ENCODE measurements at regions not wholly inside any gene's neighbourhood (a gene's known extent, or its start where the extent isn't known, plus 50 kb on each side); places are given as distances from the start of the nearest gene placed in this dataset.

DNA sequence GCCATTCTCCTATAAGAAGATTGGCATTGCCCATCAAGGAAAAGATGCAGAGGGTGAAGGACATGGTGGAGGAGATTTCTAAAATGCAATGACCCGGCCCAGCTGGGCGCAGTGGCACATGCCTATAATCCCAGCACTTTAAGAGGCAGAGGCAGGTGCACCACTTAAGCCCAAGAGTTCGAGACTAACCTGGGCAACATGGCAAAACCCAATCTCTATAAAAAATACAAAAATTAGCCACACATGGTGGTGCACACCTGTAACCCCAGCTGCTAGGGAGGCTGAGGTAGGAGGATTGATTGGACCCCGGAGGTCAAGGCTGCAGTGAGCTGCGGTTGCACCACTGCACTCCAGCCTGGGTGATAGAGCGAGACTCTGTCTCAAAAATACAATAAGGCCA lies 331.8 kb downstream of the FOXO1 start:
- Histone ChIP-seq H3K4me2 (no peak overlapping the region), H3K27me3 (ENCODE audit: insufficient read depth) (no peaks in the 10 kb centered on the region), H3K79me2 (replicated peaks; ENCODE audit: insufficient read depth) (no peaks in the 10 kb centered on the region), H3K4me3 (no peak overlapping the region), H3F3A (replicated peaks; ENCODE audit: low read depth) (no peaks in the 10 kb centered on the region), H3K9me2 (ENCODE audit: insufficient read depth) (peaks cover 19% of the 10 kb centered on the region), H4K20me1 (replicated peaks; ENCODE audit: insufficient read depth) (no peaks in the 10 kb centered on the region), H3K4me1 (ENCODE audit: insufficient read depth) (no peaks in the 10 kb centered on the region), H3K36me3 (ENCODE audit: insufficient read depth) (no peaks in the 10 kb centered on the region), H2AFZ (no peak overlapping the region), H3K27ac (ENCODE audit: low read depth) (no peak overlapping the region)
- Mint-ChIP-seq H3K4me1 (peaks cover 10% of the 10 kb centered on the region), H3K4me3 (no peak overlapping the region), H3K36me3 (ENCODE audit: low read depth) (no peaks in the 10 kb centered on the region; the same call in 2 of the 3 replicates), H3K9me3 (no peaks in the 10 kb centered on the region; the same call in 2 of the 3 replicates), H3K27ac (no peak overlapping the region), H3K27me3 (ENCODE audit: insufficient read depth, low read depth, poor library complexity) (peaks cover 3% of the 10 kb centered on the region)
- DNase-seq (ENCODE audit: low spot score) (no peak), ATAC-seq (no peak)
- TF ChIP-seq, protein P1, sequence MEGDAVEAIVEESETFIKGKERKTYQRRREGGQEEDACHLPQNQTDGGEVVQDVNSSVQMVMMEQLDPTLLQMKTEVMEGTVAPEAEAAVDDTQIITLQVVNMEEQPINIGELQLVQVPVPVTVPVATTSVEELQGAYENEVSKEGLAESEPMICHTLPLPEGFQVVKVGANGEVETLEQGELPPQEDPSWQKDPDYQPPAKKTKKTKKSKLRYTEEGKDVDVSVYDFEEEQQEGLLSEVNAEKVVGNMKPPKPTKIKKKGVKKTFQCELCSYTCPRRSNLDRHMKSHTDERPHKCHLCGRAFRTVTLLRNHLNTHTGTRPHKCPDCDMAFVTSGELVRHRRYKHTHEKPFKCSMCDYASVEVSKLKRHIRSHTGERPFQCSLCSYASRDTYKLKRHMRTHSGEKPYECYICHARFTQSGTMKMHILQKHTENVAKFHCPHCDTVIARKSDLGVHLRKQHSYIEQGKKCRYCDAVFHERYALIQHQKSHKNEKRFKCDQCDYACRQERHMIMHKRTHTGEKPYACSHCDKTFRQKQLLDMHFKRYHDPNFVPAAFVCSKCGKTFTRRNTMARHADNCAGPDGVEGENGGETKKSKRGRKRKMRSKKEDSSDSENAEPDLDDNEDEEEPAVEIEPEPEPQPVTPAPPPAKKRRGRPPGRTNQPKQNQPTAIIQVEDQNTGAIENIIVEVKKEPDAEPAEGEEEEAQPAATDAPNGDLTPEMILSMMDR (conservative IDR thresholded peaks at IDR 0.05; ENCODE audit: low read depth in 2 of 2) = no peak
- TF ChIP-seq POLR2AphosphoS5 (IDR thresholded peaks at IDR 0.05; ENCODE audit: low read depth) = no peak
- TF ChIP-seq, protein P2, sequence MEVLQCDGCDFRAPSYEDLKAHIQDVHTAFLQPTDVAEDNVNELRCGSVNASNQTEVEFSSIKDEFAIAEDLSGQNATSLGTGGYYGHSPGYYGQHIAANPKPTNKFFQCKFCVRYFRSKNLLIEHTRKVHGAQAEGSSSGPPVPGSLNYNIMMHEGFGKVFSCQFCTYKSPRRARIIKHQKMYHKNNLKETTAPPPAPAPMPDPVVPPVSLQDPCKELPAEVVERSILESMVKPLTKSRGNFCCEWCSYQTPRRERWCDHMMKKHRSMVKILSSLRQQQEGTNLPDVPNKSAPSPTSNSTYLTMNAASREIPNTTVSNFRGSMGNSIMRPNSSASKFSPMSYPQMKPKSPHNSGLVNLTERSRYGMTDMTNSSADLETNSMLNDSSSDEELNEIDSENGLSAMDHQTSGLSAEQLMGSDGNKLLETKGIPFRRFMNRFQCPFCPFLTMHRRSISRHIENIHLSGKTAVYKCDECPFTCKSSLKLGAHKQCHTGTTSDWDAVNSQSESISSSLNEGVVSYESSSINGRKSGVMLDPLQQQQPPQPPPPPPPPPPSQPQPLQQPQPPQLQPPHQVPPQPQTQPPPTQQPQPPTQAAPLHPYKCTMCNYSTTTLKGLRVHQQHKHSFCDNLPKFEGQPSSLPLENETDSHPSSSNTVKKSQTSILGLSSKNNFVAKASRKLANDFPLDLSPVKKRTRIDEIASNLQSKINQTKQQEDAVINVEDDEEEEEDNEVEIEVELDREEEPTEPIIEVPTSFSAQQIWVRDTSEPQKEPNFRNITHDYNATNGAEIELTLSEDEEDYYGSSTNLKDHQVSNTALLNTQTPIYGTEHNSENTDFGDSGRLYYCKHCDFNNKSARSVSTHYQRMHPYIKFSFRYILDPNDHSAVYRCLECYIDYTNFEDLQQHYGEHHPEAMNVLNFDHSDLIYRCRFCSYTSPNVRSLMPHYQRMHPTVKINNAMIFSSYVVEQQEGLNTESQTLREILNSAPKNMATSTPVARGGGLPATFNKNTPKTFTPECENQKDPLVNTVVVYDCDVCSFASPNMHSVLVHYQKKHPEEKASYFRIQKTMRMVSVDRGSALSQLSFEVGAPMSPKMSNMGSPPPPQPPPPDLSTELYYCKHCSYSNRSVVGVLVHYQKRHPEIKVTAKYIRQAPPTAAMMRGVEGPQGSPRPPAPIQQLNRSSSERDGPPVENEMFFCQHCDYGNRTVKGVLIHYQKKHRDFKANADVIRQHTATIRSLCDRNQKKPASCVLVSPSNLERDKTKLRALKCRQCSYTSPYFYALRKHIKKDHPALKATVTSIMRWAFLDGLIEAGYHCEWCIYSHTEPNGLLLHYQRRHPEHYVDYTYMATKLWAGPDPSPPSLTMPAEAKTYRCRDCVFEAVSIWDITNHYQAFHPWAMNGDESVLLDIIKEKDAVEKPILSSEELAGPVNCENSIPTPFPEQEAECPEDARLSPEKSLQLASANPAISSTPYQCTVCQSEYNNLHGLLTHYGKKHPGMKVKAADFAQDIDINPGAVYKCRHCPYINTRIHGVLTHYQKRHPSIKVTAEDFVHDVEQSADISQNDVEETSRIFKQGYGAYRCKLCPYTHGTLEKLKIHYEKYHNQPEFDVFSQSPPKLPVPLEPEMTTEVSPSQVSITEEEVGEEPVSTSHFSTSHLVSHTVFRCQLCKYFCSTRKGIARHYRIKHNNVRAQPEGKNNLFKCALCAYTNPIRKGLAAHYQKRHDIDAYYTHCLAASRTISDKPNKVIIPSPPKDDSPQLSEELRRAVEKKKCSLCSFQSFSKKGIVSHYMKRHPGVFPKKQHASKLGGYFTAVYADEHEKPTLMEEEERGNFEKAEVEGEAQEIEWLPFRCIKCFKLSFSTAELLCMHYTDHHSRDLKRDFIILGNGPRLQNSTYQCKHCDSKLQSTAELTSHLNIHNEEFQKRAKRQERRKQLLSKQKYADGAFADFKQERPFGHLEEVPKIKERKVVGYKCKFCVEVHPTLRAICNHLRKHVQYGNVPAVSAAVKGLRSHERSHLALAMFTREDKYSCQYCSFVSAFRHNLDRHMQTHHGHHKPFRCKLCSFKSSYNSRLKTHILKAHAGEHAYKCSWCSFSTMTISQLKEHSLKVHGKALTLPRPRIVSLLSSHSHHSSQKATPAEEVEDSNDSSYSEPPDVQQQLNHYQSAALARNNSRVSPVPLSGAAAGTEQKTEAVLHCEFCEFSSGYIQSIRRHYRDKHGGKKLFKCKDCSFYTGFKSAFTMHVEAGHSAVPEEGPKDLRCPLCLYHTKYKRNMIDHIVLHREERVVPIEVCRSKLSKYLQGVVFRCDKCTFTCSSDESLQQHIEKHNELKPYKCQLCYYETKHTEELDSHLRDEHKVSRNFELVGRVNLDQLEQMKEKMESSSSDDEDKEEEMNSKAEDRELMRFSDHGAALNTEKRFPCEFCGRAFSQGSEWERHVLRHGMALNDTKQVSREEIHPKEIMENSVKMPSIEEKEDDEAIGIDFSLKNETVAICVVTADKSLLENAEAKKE (CRISPR knock-in tag; IDR thresholded peaks at IDR 0.05) = no peak
- no peak for TF ChIP-seq ZNF331 (CRISPR knock-in tag; IDR thresholded peaks at IDR 0.05; ENCODE audit: low read depth)
- TF ChIP-seq EZH2 (IDR thresholded peaks at IDR 0.05; ENCODE audit: low read depth, unreplicated experiment) = no peak
- no peak for TF ChIP-seq JUNB (IDR thresholded peaks at IDR 0.05; ENCODE audit: unreplicated experiment)
- TF ChIP-seq CREB1 (CRISPR knock-in tag; IDR thresholded peaks at IDR 0.05; ENCODE audit: low read depth) = no peak

Measured in GM23338 (cell line).